Stimulated activated CD8-positive, alpha-beta memory T cell treated with anti-CD3 and anti-CD28 coated beads, Interleukin-7, amount 100 ng/mL, for 48 hours (primary cell): ENCODE measurements at regions not wholly inside any gene's neighbourhood (a gene's known extent, or its start where the extent isn't known, plus 50 kb on each side); places are given as distances from the start of the nearest gene placed in this dataset.

Experiments
- DNase-seq, 2 donors: peaks; one replicate each; pipeline ENCODE4 v3.0.0-alpha.2; 2020; ENCODE audit warnings: low read depth in 1 of 2; ENCODE audit errors: extremely low read depth in 1 of 2

DNA sequence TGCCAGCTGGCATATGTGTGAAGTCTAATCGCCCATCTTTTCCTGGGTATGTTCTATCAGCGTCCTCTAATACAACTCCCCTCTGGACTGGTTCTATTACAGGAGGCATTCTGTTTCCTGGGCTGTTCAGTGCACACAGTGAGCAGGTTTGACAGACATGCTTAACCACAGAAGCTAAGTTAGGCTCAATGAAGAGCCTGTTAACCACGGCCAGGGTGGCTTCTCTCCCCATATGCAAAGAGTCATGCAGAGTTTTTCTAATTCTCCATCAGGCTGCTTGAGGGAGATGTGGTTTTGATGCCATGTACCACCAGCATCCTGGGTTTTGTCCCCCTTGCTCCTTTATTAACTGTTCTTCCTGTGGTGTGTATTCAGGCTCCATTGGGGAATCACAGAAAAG lies 57.2 kb upstream of the ALOX12 start:
- DNase-seq: no peak

DNA sequence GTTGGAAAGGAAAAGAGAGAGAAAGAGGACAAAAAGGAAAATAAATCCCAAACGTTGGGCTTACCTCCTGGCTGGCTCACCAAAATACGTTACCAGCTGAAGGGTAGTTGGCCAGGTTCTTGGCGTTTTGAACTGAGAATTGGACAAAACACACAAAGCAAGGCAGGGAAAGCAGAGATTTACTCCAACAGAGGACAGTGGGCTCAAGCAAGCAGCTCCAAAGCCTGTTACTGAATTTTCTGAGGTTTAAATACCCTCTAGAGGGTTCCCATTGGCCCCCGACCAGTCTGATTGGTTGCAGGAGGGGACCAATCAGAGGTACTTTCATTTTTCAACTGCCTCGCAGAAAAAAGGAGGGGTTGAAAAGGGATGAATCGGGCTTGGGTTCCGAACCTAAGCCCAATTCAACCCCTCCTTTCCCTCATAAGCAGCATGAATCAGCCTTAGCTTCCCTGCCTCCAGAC lies 55.6 kb upstream of the ALOX12 start:
- no peak for DNase-seq

- no peak for DNase-seq
These were observed 53.9 kb upstream of the ALOX12 start for GRCh38 chr17:6941989-6942388.

DNA sequence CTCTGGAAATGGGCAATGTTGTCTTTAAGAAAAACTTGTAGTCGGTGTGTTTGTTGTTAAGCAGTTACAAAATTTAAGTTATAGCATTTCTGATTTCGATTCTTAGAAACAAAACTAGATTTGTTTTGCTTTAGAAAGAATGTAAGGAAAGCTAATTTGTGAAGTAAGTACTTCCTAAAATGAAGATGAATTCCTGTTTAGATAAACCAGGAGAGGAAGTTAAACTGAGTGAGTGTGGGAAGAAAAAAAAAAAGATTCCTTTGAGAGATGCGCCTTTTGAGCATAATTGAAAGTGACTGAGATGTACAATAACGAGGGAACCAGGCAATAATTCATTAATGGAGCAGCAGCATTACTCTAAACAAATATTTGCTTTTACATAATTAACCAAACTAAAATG lies 52.4 kb upstream of the ALOX12 start:
- DNase-seq: no peak
